ENCODE measurements at regions not wholly inside any gene's neighbourhood (a gene's known extent, or its start where the extent isn't known, plus 50 kb on each side); places are given as distances from the start of the nearest gene placed in this dataset.

DNA sequence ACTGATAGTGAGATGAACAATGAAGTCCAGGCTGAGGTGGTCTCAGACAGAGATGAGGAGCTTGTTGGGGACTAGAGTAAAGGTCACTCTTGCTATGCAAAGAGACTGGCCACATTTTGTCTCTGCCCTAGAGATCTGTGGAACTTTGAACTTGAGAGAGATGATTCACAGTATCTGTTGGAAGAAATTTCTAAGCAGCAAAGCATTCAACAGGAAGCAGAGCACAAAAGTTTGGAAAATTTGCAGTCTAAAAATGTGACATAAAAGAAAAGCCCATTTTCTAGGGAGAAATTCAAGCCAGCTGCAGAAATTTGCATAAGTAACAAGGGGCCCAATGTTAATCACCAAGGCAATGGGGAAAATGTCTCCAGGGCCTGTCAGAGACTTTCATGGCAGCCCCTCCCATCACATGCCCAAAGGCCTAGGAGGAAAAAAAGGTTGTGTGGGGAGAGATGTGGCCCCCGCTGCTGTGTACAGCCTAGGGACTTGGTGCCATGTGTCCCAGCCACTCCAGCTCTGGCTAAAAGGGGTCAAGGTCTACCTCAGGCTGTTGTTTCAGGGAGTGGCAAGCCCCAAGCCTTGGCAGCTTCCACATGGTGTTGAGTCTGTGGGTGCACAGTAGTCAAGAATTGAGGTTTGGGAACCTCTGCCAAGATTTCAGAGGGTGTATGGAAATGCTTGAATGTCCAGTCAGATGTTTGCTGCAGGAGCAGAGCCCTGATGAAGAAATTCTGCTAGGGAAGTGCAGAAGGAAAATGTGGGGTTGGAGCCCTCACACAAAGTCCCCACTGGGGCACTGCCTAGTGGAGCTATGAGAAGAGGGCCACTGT lies 262.8 kb downstream of the DKK2 start:
- no TSS peak for BruUV-seq (replicated peaks)

DNA sequence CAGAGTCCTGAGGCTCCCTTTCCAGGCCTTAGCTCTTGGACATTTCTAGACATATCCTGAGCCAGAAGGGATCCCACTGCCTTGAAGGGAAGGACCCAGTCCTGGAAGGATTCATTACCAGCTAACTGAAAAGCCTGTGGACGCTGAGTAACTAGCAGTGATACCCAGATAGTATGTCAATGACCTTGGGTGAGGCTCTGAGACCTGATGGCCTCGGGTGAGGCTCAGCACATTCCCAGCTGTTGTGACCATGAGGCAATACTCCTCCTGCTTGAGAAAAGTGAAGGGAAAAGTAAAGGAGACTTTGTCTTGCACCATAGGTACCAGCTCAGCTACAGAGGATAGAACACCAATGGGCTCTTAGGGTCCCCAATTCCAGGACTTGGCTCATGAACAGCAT lies 268.1 kb downstream of the DKK2 start:
- H3K27ac Mint-ChIP-seq (ENCODE audit: unreplicated experiment) = no peak overlapping the region
- H3K36me3 Mint-ChIP-seq (ENCODE audit: insufficient read depth, unreplicated experiment) = no peaks in the 10 kb centered on the region
- Histone ChIP-seq H3K4me3 (ENCODE audit: low read depth, low read length) (no peak overlapping the region), H3K9me3 (no peaks in the 10 kb centered on the region), H3K4me1 (no peaks in the 10 kb centered on the region), H3K27me3 (replicated peaks; ENCODE audit: control insufficient read depth, insufficient read depth, low read length) (no peaks in the 10 kb centered on the region), H3K36me3 (ENCODE audit: control insufficient read depth, insufficient read depth, low read length) (no peaks in the 10 kb centered on the region)
- ChIA-PET POLR2A (no interaction called here), CTCF (no interaction called here)
- DNase-seq = no peak
- TF ChIP-seq, protein P1, sequence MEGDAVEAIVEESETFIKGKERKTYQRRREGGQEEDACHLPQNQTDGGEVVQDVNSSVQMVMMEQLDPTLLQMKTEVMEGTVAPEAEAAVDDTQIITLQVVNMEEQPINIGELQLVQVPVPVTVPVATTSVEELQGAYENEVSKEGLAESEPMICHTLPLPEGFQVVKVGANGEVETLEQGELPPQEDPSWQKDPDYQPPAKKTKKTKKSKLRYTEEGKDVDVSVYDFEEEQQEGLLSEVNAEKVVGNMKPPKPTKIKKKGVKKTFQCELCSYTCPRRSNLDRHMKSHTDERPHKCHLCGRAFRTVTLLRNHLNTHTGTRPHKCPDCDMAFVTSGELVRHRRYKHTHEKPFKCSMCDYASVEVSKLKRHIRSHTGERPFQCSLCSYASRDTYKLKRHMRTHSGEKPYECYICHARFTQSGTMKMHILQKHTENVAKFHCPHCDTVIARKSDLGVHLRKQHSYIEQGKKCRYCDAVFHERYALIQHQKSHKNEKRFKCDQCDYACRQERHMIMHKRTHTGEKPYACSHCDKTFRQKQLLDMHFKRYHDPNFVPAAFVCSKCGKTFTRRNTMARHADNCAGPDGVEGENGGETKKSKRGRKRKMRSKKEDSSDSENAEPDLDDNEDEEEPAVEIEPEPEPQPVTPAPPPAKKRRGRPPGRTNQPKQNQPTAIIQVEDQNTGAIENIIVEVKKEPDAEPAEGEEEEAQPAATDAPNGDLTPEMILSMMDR (IDR thresholded peaks at IDR 0.05; ENCODE audit: insufficient read depth in 1 of 2, low read depth in 1 of 2, low read length in 1 of 2, severe bottlenecking in 1 of 2, unreplicated experiment in 1 of 2) = no peak
- intact Hi-C loops (cut with micrococcal nuclease; ENCODE audit: unreplicated experiment) = no loop called here
- no peaks in the 10 kb centered on the region for H3K27me3 Mint-ChIP-seq (ENCODE audit: insufficient read depth, unreplicated experiment)
- H3K4me1 Mint-ChIP-seq (ENCODE audit: low read depth, unreplicated experiment) = no peaks in the 10 kb centered on the region
- peaks cover 18% of the 10 kb centered on the region for H3K9me3 Mint-ChIP-seq (ENCODE audit: unreplicated experiment)
- no TSS peak for BruUV-seq (replicated peaks)
- no peak overlapping the region for H3K4me3 Mint-ChIP-seq (ENCODE audit: unreplicated experiment)

More for the DNA sequence above, 262.8 kb downstream of the DKK2 start:
- Mint-ChIP-seq H3K27ac (ENCODE audit: unreplicated experiment) (no peak overlapping the region), H3K36me3 (ENCODE audit: insufficient read depth, unreplicated experiment) (no peaks in the 10 kb centered on the region), H3K27me3 (ENCODE audit: insufficient read depth, unreplicated experiment) (no peaks in the 10 kb centered on the region), H3K4me1 (ENCODE audit: low read depth, unreplicated experiment) (no peaks in the 10 kb centered on the region), H3K4me3 (ENCODE audit: unreplicated experiment) (no peak overlapping the region), H3K9me3 (ENCODE audit: unreplicated experiment) (peaks cover 20% of the 10 kb centered on the region)
- Histone ChIP-seq H3K27me3 (replicated peaks; ENCODE audit: control insufficient read depth, insufficient read depth, low read length) (no peaks in the 10 kb centered on the region), H3K4me3 (ENCODE audit: low read depth, low read length) (no peak overlapping the region), H3K9me3 (no peaks in the 10 kb centered on the region), H3K36me3 (ENCODE audit: control insufficient read depth, insufficient read depth, low read length) (no peaks in the 10 kb centered on the region), H3K4me1 (peaks cover 7% of the 10 kb centered on the region; the same call in 1 of the 2 replicates)
- intact Hi-C loops (cut with micrococcal nuclease; ENCODE audit: unreplicated experiment) = no loop called here
- no peak for DNase-seq
- CTCF ChIA-PET = no interaction called here
- TF ChIP-seq, protein P1 (IDR thresholded peaks at IDR 0.05; ENCODE audit: insufficient read depth in 1 of 2, low read depth in 1 of 2, low read length in 1 of 2, severe bottlenecking in 1 of 2, unreplicated experiment in 1 of 2) = no peak
- POLR2A ChIA-PET = no interaction called here

DNA sequence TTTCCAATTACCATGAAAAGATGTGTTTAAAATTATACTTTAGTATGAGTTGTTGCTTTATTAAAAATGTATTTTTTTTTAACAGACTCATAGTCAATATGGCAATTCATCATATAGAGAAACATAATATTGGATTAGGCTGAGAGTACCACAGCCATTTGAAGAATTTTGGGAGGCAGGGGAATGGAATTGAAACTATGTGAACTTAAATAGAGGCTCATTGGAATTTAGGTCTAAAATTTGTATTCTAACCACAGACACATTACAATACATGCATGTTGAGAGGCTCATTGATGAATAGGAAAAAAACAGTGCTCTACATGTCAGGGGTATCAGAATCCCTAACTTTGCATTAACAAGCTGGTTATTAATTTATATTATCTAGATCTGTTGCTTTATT lies 269.6 kb downstream of the DKK2 start:
- H3K9me3 ChIP-seq = no peaks in the 10 kb centered on the region
- DNase-seq = no peak
- no peaks in the 10 kb centered on the region for H3K27me3 ChIP-seq (replicated peaks; ENCODE audit: control insufficient read depth, insufficient read depth, low read length)
- TF ChIP-seq, protein P1 (IDR thresholded peaks at IDR 0.05; ENCODE audit: insufficient read depth in 1 of 2, low read depth in 1 of 2, low read length in 1 of 2, severe bottlenecking in 1 of 2, unreplicated experiment in 1 of 2) = no peak
- no peaks in the 10 kb centered on the region for H3K4me1 ChIP-seq
- BruUV-seq (replicated peaks) = no TSS peak
- ChIA-PET CTCF (no interaction called here), POLR2A (no interaction called here)
- peaks cover 10% of the 10 kb centered on the region for H3K9me3 Mint-ChIP-seq (ENCODE audit: unreplicated experiment)
- no peak overlapping the region for H3K4me3 Mint-ChIP-seq (ENCODE audit: unreplicated experiment)
- H3K27me3 Mint-ChIP-seq (ENCODE audit: insufficient read depth, unreplicated experiment) = no peaks in the 10 kb centered on the region
- H3K36me3 Mint-ChIP-seq (ENCODE audit: insufficient read depth, unreplicated experiment) = no peaks in the 10 kb centered on the region
- no peak overlapping the region for H3K27ac Mint-ChIP-seq (ENCODE audit: unreplicated experiment)
- H3K4me1 Mint-ChIP-seq (ENCODE audit: low read depth, unreplicated experiment) = no peaks in the 10 kb centered on the region
- intact Hi-C loops (cut with micrococcal nuclease; ENCODE audit: unreplicated experiment) = no loop called here
- H3K4me3 ChIP-seq (ENCODE audit: low read depth, low read length) = no peak overlapping the region
- H3K36me3 ChIP-seq (ENCODE audit: control insufficient read depth, insufficient read depth, low read length) = no peaks in the 10 kb centered on the region

Measured in Caco-2 (cell line).